ENCODE measurements at regions not wholly inside any gene's neighbourhood (a gene's known extent, or its start where the extent isn't known, plus 50 kb on each side); places are given as distances from the start of the nearest gene placed in this dataset.

DNA sequence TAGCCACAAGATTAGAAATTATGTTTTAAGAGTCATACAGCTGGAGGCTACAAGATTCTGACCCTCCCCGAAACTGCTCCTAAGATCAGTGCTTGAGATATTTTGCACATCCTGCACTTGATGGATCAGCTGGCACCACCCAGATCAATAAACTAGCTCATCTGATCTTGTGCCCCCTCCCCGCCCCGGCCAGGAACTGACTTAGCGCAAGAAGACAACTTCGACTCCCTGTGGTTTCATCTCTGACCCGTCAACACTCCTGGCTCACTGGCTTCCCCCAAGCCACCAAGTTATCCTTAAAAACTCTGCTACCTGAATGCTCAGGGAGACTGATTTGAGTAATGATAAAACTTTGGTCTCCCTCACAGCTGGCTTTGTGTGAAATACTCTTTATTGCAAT, 73.5 kb upstream of the NPSR1 start:
- in situ Hi-C loops (cut with MboI; ENCODE audit: low sequenced_read_pairs), result no loop called here
- WGBS, 2 experiments (ENCODE audit: extremely low coverage in 2 of 2, insufficient read length in 1 of 2), result no CpG with 5 or more reads among the region's 6 CpGs
- Histone ChIP-seq H3K9me1 (ENCODE audit: insufficient read depth, low read length) (no peaks in the 10 kb centered on the region), H4K8ac (ENCODE audit: low read depth in 2 of 2, low read length in 2 of 2) (no peak overlapping the region), H3K27ac (ENCODE audit: insufficient read depth, low read length) (no peak overlapping the region), H2BK20ac (ENCODE audit: low read depth, low read length) (no peak overlapping the region), H3K4me2 (ENCODE audit: low read depth, low read length) (no peak overlapping the region), H2AK9ac (replicated peaks; ENCODE audit: low read depth, low read length, poor library complexity) (no peak overlapping the region), H2AK5ac (ENCODE audit: low read depth, low read length) (no peak overlapping the region), H3K56ac (ENCODE audit: extremely low read depth, insufficient read depth, low read length) (no peak overlapping the region), H3K27me3 (ENCODE audit: control insufficient read depth, insufficient read depth, low read length) (no peaks in the 10 kb centered on the region), H2BK15ac (ENCODE audit: low read depth, low read length) (no peak overlapping the region), H3K4ac (ENCODE audit: low read depth, low read length) (no peak overlapping the region), H3K18ac (ENCODE audit: low read depth, low read length) (no peak overlapping the region), H4K91ac (ENCODE audit: insufficient read depth, low read depth, low read length) (no peak overlapping the region), H4K5ac (ENCODE audit: low read depth, low read length) (no peak overlapping the region), H2AFZ (replicated peaks; ENCODE audit: low read length, poor library complexity) (no peak overlapping the region), H2BK120ac (ENCODE audit: low read depth, low read length) (no peak overlapping the region), H3K4me1 (ENCODE audit: control insufficient read depth, insufficient read depth, low read length) (no peaks in the 10 kb centered on the region), H3K4me3 (ENCODE audit: insufficient read depth, low read depth, low read length) (no peak overlapping the region), H3K14ac (replicated peaks; ENCODE audit: low read depth, low read length) (no peak overlapping the region), H3K79me1 (ENCODE audit: low read depth in 1 of 2, low read length in 2 of 2) (no peaks in the 10 kb centered on the region), H3K9ac (ENCODE audit: low read depth, low read length) (no peak overlapping the region), H3K23ac (ENCODE audit: low read depth, low read length) (no peak overlapping the region), H3K9me3 (ENCODE audit: control insufficient read depth, insufficient read depth, low read length) (no peaks in the 10 kb centered on the region), H2BK5ac (ENCODE audit: low read depth, low read length, poor library complexity, severe bottlenecking) (no peak overlapping the region), H4K20me1 (ENCODE audit: insufficient read depth, low read length) (no peaks in the 10 kb centered on the region), H3K36me3 (ENCODE audit: control insufficient read depth, insufficient read depth, low read length) (no peaks in the 10 kb centered on the region)
- no peak for ATAC-seq (ENCODE audit: low read depth)
- dilution Hi-C loops (cut with HindIII; ENCODE audit: low sequenced_read_pairs, unreplicated experiment), result no loop called here
- POLR2A ChIA-PET (ENCODE audit: unreplicated experiment), result no interaction called here
- no TSS peak for BruUV-seq (replicated peaks)
- DNase-seq, result no peak
- TF ChIP-seq FOS (IDR thresholded peaks at IDR 0.05; ENCODE audit: low read depth, low read length), result no peak
- no peak for TF ChIP-seq CHD1 (IDR thresholded peaks at IDR 0.05; ENCODE audit: low read depth, low read length)
- TF ChIP-seq, protein P1, sequence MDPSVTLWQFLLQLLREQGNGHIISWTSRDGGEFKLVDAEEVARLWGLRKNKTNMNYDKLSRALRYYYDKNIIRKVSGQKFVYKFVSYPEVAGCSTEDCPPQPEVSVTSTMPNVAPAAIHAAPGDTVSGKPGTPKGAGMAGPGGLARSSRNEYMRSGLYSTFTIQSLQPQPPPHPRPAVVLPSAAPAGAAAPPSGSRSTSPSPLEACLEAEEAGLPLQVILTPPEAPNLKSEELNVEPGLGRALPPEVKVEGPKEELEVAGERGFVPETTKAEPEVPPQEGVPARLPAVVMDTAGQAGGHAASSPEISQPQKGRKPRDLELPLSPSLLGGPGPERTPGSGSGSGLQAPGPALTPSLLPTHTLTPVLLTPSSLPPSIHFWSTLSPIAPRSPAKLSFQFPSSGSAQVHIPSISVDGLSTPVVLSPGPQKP (IDR thresholded peaks at IDR 0.05; ENCODE audit: borderline replicate concordance, low read depth, low read length), result no peak
- no peak for TF ChIP-seq SMC3 (IDR thresholded peaks at IDR 0.05; ENCODE audit: low read depth, low read length)
- no peak for TF ChIP-seq MAFK (IDR thresholded peaks at IDR 0.05; ENCODE audit: low read depth, low read length)
- no peak for TF ChIP-seq NFE2L2 (IDR thresholded peaks at IDR 0.05; ENCODE audit: low read depth, low read length)
- TF ChIP-seq POLR2A (IDR thresholded peaks at IDR 0.05; ENCODE audit: low read depth, low read length), result no peak
- TF ChIP-seq, protein P2, sequence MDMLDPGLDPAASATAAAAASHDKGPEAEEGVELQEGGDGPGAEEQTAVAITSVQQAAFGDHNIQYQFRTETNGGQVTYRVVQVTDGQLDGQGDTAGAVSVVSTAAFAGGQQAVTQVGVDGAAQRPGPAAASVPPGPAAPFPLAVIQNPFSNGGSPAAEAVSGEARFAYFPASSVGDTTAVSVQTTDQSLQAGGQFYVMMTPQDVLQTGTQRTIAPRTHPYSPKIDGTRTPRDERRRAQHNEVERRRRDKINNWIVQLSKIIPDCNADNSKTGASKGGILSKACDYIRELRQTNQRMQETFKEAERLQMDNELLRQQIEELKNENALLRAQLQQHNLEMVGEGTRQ (IDR thresholded peaks at IDR 0.05; ENCODE audit: low read depth, low read length), result no peak
- no peak for TF ChIP-seq BHLHE40 (IDR thresholded peaks at IDR 0.05; ENCODE audit: low read depth, low read length)
- no peak for TF ChIP-seq CEBPB (IDR thresholded peaks at IDR 0.05; ENCODE audit: low read depth, low read length)
- no peak for TF ChIP-seq MXI1 (IDR thresholded peaks at IDR 0.05; ENCODE audit: borderline replicate concordance, low read depth, low read length)
- no peak for TF ChIP-seq RCOR1 (IDR thresholded peaks at IDR 0.05; ENCODE audit: insufficient replicate concordance, low read length)
- TF ChIP-seq MAZ (IDR thresholded peaks at IDR 0.05; ENCODE audit: borderline replicate concordance, low read depth, low read length), result no peak
- TF ChIP-seq, protein P3, sequence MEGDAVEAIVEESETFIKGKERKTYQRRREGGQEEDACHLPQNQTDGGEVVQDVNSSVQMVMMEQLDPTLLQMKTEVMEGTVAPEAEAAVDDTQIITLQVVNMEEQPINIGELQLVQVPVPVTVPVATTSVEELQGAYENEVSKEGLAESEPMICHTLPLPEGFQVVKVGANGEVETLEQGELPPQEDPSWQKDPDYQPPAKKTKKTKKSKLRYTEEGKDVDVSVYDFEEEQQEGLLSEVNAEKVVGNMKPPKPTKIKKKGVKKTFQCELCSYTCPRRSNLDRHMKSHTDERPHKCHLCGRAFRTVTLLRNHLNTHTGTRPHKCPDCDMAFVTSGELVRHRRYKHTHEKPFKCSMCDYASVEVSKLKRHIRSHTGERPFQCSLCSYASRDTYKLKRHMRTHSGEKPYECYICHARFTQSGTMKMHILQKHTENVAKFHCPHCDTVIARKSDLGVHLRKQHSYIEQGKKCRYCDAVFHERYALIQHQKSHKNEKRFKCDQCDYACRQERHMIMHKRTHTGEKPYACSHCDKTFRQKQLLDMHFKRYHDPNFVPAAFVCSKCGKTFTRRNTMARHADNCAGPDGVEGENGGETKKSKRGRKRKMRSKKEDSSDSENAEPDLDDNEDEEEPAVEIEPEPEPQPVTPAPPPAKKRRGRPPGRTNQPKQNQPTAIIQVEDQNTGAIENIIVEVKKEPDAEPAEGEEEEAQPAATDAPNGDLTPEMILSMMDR (conservative IDR thresholded peaks at IDR 0.05; ENCODE audit: low read depth, low read length), result no peak
- no peak for TF ChIP-seq RFX5 (IDR thresholded peaks at IDR 0.05; ENCODE audit: low read depth, low read length)
- TF ChIP-seq RAD21 (IDR thresholded peaks at IDR 0.05; ENCODE audit: low read length), result no peak
- CTCF ChIA-PET, result no interaction called here
- intact Hi-C loops (cut with micrococcal nuclease), result no loop called here

All from IMR-90 (cell line).